ENCODE measurements at regions not wholly inside any gene's neighbourhood (a gene's known extent, or its start where the extent isn't known, plus 50 kb on each side); places are given as distances from the start of the nearest gene placed in this dataset.

DNA sequence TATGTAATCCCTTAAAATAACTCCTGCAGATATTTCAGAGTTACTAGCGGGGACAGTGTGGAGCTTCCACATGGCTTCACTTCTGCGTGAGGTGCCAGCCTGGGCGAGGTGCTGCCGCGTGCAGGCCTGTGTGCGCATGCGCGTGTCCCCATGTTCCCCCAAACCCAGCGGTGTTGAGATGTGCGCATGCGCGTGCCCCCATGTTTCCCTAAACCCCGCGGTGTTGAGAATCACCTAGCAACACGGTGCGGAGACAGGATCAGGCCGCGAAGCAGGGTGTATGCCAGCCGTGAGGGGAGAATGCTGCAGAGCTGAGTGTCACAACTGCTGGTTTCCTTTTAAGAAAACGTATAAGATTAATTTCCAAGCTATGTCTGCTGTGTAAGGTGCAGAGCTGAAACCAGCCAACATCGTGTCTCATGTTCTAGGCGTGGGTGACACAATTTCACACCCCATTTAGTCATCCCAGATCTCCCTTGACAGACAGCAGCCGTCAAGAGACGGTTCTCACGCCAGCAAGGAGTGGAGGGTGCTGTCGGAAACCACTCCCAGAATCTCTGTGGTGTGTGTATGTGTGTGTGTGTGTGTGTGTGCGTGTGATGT lies 71.9 kb upstream of the ADARB2 start:
- no peak for DNase-seq (ENCODE audit: low read depth in 3 of 3)

DNA sequence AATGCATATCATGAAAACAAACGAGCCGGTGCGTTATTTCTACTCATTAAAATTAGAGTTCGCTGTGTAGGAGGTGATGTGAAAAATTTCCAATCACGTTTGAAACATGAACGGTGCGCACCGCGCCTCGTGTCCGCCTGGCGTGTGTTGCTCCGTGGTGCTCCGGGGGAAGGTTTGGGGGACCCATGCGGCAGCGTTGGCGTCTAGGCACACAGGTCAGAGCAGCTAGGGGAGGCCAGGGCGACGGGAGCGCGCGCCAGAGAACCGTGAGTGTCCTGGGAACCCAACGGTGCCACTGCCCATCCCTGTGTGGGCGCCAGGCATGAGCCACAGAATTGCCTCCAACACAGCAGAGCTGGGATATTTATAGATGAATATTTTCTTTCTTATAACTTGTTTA lies 70.6 kb upstream of the ADARB2 start:
- DNase-seq (ENCODE audit: low read depth in 3 of 3) = no peak

DNA sequence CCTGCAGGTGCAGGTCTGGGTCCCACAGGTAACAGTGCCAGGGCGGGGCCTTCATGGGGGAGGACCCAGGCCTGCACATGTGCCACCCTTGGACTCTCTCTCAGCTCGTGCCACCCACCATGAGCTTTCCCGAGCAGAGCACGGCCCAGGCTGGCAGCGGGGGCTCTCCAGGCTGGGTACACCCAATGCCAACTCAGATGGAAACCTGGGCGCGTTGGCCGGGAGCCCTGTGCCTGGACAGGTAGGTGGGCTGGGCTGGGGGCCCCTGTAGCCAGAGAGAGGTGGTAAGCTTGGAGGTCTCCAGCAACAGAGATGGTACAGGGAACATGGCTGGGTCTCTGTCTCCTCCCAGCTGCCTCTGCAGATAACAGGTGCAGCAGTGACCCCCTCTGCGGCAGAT lies 69.9 kb upstream of the ADARB2 start:
- DNase-seq (ENCODE audit: low read depth in 3 of 3) = no peak

DNA sequence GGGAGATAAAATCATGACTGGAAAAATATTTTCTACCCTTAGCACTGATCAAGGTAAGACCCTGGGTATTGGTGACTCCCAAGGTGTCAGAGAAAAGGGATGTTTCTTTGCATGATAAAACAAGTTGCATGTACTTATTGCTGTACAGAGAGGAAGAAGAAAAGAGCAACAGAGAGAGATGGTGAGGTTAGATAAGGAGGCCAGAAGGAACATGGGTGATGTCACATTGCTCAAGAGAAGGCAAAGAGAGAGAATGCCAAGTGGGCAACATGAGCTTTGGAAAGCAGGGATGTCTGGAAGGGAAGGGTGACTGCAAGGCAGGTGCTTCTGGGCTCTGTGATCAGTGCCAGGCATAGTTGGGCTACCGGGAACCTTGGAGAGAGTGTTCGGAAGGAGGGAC lies 65.1 kb upstream of the ADARB2 start:
- DNase-seq (ENCODE audit: low read depth in 3 of 3) = no peak

DNA sequence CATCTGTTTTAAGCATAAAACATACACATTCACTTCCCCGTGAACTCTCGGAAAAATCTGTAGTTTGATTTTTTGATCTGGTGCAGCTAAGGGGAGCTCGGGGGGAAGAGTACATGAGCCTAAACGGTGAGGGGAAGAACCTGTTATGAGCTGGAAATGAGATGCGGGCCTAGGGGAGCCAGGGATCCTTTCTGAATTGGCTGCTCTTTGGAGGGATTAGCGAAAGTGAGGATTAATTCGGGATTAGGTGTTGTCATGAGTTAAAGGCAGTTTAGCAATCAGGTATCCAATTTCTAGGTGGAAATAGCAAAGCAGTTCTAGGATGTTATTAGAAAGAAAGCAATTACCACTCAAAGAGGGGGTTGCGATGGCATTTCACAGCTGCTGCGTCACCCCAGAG lies 51.1 kb upstream of the ADARB2 start:
- DNase-seq (ENCODE audit: low read depth in 3 of 3) = no peak
